Kidney (tissue), 13 donors: ENCODE measurements at regions not wholly inside any gene's neighbourhood (a gene's known extent, or its start where the extent isn't known, plus 50 kb on each side); places are given as distances from the start of the nearest gene placed in this dataset.

ENCODE experiments used
- DNase-seq, 5 donors: peaks; one replicate each; pipeline ENCODE4 v3.0.0-alpha.2; 2013 to 2020
- FAIRE-seq: peaks from 2 replicates; lab custom pipeline; 2012; peaks lifted over from hg19 to GRCh38; lab: Jason Lieb, UNC
- H3K27ac ChIP-seq, 2 donors: one replicate each; pipeline ENCODE4 v1.7.0; 2013; ENCODE audit warnings: low read depth in 2 of 2, low read length in 2 of 2, inconsistent platforms in 1 of 2
- H3K27me3 ChIP-seq: one replicate; pipeline ENCODE4 v1.7.1; 2013; ENCODE audit warnings: low read length, inconsistent platforms; ENCODE audit not compliant: control insufficient read depth, insufficient read depth
- H3K36me3 ChIP-seq, 3 donors: one replicate each; pipeline versions ENCODE4 v1.7.0 to v1.7.1; 2013; ENCODE audit warnings: low read length in 3 of 3, control low read depth in 1 of 3, inconsistent platforms in 1 of 3; ENCODE audit not compliant: insufficient read depth in 3 of 3, control insufficient read depth in 2 of 3
- H3K4me1 ChIP-seq, 3 donors: one replicate each; pipeline versions ENCODE4 v1.7.0 to v1.7.1; 2013; ENCODE audit warnings: low read length in 3 of 3, inconsistent platforms in 1 of 3, low read depth in 1 of 3; ENCODE audit not compliant: control insufficient read depth in 2 of 3, insufficient read depth in 2 of 3
- H3K4me3 ChIP-seq, 3 donors: one replicate each; pipeline versions ENCODE4 v1.7.0 to v1.8.1; 2013; ENCODE audit warnings: low read length in 3 of 3, control low read depth in 1 of 3, inconsistent platforms in 1 of 3
- H3K9ac ChIP-seq, 3 donors: one replicate each; pipeline versions ENCODE4 v1.7.0 to v1.7.1; 2013; ENCODE audit warnings: low read length in 3 of 3, control low read depth in 1 of 3, inconsistent platforms in 1 of 3
- H3K9me3 ChIP-seq, 3 donors: one replicate each; pipeline versions ENCODE4 v1.7.0 to v1.7.1; 2013; ENCODE audit warnings: low read length in 3 of 3, control low read depth in 1 of 3, inconsistent platforms in 1 of 3; ENCODE audit not compliant: control insufficient read depth in 2 of 3, insufficient read depth in 1 of 3
- CTCF ChIP-seq: IDR thresholded peaks from 3 replicates; pipeline ENCODE4 v1.5.1; 2012; ENCODE audit warnings: mild to moderate bottlenecking, moderate library complexity, borderline replicate concordance; ENCODE audit not compliant: insufficient read depth; ENCODE audit errors: extremely low read depth
- intact Hi-C: fragments of 100-400 bp; cut with DNase I; formaldehyde crosslinking; loops from one replicate; pipeline ENCODE4 v1.11.1; 2022
- donor health status: control.
- donor health status: control.
- donor health status: control.
- donor health status: control.
- donor health status: control.
- donor health status: DM: yes; HTN: yes; CAD: no.
- donor health status: Normal renal cell carcinoma (clear cell type).

DNA sequence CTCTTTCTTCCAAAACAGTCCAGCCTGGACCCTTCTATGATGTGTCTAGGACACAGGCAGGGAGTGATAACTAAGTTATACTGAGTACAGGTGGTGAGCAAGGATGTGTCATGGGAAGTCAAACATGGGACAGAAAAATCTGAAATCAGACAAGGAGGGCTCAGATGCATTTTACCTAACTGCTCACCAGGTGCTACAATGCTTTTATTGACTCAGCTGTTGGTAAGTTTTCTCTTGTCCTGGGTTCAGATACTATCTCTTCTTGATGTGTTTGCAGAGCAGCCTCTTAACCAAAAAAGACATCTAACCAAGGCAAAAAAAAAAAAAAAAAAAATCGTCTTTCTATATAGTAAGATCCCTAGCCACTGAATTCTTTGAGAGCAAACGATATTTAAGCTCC, 378.6 kb downstream of the VPS13C start:
- Histone ChIP-seq H3K27me3 (no peaks in the 10 kb centered on the region), H3K36me3 (no peaks in the 10 kb centered on the region), H3K4me3 (no peak overlapping the region), H3K27ac (no peak overlapping the region), H3K9ac (no peak overlapping the region), H3K4me1 (no peaks in the 10 kb centered on the region), H3K9me3 (no peaks in the 10 kb centered on the region)
- DNase-seq (no peak), FAIRE-seq (no peak)
- intact Hi-C loops: no loop called here
- no peak for TF ChIP-seq CTCF

- Histone ChIP-seq H3K27me3 (no peaks in the 10 kb centered on the region), H3K9ac (no peak overlapping the region), H3K9me3 (no peaks in the 10 kb centered on the region), H3K4me1 (no peaks in the 10 kb centered on the region), H3K4me3 (no peak overlapping the region), H3K36me3 (no peaks in the 10 kb centered on the region), H3K27ac (no peak overlapping the region)
- DNase-seq: no peak
- intact Hi-C loops: no loop called here
- no peak for FAIRE-seq
- TF ChIP-seq CTCF: no peak
Measured at GRCh38 chr15:61681038-61681418, 379.2 kb downstream of the VPS13C start.

DNA sequence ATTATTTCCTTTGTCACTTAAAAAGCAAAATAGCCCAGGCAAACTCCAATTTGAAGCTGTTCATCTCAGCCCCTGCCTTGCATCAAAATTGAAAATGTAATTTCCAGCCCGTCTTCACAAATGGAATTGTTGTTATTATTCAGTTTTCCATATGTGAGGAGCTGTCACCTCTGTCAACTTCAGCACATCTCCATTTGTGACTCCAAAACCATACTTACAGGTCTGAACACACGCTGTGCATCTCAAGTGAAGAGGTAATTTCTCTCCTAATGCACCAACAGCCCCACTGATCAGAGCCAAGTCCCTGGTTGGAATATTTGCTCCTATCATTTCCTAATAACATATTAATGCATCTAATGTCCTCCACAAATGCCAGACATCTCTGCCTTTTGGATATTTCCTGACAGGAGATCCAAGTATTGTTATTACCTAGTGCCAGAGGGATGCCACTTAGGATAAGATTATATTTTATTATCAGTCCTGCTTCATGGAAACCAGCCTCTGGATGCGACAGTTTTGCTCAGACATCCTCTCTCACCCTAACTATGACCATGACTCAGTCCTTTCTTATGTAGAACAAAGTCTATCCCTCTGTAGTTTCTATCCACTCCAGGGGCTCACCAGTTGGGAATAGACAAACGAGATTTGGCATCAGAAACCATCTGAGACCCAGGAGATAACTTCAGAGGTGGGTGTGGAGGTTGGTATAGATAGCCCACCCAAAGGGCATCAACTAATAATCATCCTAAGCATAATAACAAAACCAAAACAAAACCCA, 379.8 kb downstream of the VPS13C start:
- Histone ChIP-seq H3K4me1 (no peaks in the 10 kb centered on the region), H3K27me3 (no peaks in the 10 kb centered on the region), H3K9me3 (no peaks in the 10 kb centered on the region), H3K4me3 (no peak overlapping the region), H3K9ac (no peak overlapping the region), H3K27ac (no peak overlapping the region), H3K36me3 (no peaks in the 10 kb centered on the region)
- TF ChIP-seq CTCF: no peak
- no peak for FAIRE-seq
- DNase-seq: no peak
- intact Hi-C loops: no loop called here

DNA sequence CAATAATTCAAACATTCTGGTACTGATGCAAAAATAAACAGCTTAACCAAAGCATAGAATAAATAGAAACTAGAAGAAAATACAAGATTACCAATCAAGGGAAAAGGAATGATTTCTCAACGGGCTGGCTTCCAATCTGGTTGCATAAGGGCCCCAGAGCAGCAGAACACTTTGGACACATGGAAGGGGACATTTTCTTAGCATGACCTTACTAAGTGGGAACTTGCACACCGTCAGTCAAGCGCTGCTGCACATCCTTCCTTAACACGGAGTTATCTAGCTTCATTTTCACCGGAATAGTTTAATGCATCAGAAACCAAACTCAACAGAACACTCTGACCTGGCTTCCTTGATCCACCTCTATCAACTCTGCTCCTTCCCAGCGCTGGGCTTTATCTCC, 388.5 kb downstream of the VPS13C start:
- no peaks in the 10 kb centered on the region for H3K9me3 ChIP-seq
- H3K9ac ChIP-seq: no peak overlapping the region
- no peaks in the 10 kb centered on the region for H3K27me3 ChIP-seq
- TF ChIP-seq CTCF: no peak
- intact Hi-C loops: no loop called here
- FAIRE-seq: no peak
- H3K27ac ChIP-seq: no peak overlapping the region
- no peaks in the 10 kb centered on the region for H3K4me1 ChIP-seq
- no peak for DNase-seq
- no peaks in the 10 kb centered on the region for H3K36me3 ChIP-seq
- no peak overlapping the region for H3K4me3 ChIP-seq
